Chondrocyte (in vitro differentiated cells): ENCODE measurements at regions not wholly inside any gene's neighbourhood (a gene's known extent, or its start where the extent isn't known, plus 50 kb on each side); places are given as distances from the start of the nearest gene placed in this dataset.

Experiments
- DNase-seq: peaks from one replicate; pipeline ENCODE4 v3.0.0; 2021; ENCODE audit warnings: mixed read lengths, low spot score
- H3K27ac Mint-ChIP-seq: one replicate; pipeline ENCODE4 v1.8.0; 2021; ENCODE audit warnings: mild to moderate bottlenecking, moderate library complexity, mixed read lengths; ENCODE audit not compliant: unreplicated experiment
- H3K27me3 Mint-ChIP-seq: 2 replicates; pipeline ENCODE4 v1.8.0; 2021; ENCODE audit warnings: low read depth, mixed read lengths
- H3K36me3 Mint-ChIP-seq: 2 replicates; pipeline ENCODE4 v1.8.0; 2021; ENCODE audit warnings: low read depth, mixed read lengths
- H3K4me1 Mint-ChIP-seq: 2 replicates; pipeline ENCODE4 v1.8.0; 2021; ENCODE audit warnings: low read depth, mild to moderate bottlenecking, mixed read lengths
- H3K4me3 Mint-ChIP-seq: one replicate; pipeline ENCODE4 v1.8.0; 2021; ENCODE audit warnings: mild to moderate bottlenecking, moderate library complexity, mixed read lengths; ENCODE audit not compliant: unreplicated experiment
- H3K9me3 Mint-ChIP-seq: 2 replicates; pipeline ENCODE4 v1.8.0; 2021; ENCODE audit warnings: low read depth, mixed read lengths
- TF ChIP-seq, protein P1 (sequence below): fragments of 200-600 bp; sonication (generic); IDR thresholded peaks from 2 replicates; pipeline ENCODE4 v1.5.0; 2021; ENCODE audit warnings: antibody characterized with exemption, mild to moderate bottlenecking, moderate library complexity

DNA sequence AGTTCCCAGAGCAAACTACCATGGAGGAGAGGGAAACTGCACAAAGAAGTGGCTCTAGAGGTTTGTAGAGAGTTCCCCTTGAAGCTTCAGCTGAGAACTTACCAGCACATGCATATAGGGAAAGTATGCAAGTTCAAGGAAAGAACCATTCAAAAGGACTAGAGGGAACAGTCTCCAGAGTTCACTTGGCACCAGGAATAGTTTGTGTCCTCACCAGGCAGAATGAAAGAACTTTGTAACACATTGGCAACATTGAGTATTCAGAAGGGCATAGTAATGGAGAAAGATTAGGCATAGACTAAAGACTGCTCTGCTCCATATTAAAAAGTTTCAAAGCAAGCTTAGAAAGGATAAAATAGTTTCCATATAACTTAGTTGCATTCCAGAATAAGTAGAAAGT, 155.4 kb upstream of the TOM1L1 start:
- H3K27ac Mint-ChIP-seq = no peak overlapping the region
- peaks cover 31% of the 10 kb centered on the region for H3K9me3 Mint-ChIP-seq
- H3K4me3 Mint-ChIP-seq = no peak overlapping the region
- H3K27me3 Mint-ChIP-seq = peaks cover 3% of the 10 kb centered on the region
- H3K36me3 Mint-ChIP-seq = no peaks in the 10 kb centered on the region
- DNase-seq = no peak
- no peaks in the 10 kb centered on the region for H3K4me1 Mint-ChIP-seq
- TF ChIP-seq, protein P1, sequence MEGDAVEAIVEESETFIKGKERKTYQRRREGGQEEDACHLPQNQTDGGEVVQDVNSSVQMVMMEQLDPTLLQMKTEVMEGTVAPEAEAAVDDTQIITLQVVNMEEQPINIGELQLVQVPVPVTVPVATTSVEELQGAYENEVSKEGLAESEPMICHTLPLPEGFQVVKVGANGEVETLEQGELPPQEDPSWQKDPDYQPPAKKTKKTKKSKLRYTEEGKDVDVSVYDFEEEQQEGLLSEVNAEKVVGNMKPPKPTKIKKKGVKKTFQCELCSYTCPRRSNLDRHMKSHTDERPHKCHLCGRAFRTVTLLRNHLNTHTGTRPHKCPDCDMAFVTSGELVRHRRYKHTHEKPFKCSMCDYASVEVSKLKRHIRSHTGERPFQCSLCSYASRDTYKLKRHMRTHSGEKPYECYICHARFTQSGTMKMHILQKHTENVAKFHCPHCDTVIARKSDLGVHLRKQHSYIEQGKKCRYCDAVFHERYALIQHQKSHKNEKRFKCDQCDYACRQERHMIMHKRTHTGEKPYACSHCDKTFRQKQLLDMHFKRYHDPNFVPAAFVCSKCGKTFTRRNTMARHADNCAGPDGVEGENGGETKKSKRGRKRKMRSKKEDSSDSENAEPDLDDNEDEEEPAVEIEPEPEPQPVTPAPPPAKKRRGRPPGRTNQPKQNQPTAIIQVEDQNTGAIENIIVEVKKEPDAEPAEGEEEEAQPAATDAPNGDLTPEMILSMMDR = no peak

DNA sequence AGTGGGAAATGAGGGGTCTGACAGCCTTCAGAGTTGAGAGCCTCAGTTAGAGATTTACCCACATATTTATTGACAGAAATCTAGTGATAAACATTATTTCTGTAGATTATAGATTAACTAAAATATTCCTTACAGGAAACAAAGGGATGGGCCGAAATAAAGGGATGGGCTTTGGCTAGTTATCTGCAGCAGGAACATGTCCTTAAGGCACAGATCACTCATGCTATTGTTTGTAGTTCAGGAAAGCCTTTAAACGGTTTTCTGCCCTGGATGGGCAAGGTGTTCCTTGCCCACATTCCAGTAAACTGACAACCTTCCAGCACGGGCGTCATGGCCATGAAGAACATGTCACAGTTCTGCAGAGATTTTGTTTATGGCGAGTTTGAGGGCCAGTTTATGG, 154.8 kb upstream of the TOM1L1 start:
- Mint-ChIP-seq H3K27ac (no peak overlapping the region), H3K27me3 (peaks cover under 1% of the 10 kb centered on the region), H3K36me3 (no peaks in the 10 kb centered on the region), H3K4me3 (no peak overlapping the region), H3K4me1 (no peaks in the 10 kb centered on the region), H3K9me3 (peaks cover 35% of the 10 kb centered on the region)
- no peak for DNase-seq
- TF ChIP-seq, protein P1 = no peak

DNA sequence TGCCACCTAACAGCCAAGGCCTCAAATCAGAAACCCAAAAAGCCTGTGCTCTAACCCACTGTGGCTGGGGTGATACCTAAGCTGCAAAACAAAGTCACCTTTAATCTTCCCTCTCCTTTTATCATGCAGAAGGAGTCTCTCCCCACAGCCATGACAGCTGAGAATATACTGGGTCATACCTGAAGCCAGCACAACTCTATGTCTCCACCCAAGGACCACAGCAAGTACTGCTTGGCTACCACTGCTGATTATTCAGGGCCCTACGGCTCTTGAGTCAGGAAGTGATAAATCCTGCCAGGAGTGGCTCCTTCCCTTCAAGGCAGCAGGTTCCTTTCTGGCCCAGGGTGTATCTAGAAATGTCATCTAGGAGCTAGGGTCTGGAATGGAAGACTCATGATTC, 151.5 kb upstream of the TOM1L1 start:
- Mint-ChIP-seq H3K4me1 (no peaks in the 10 kb centered on the region), H3K27ac (no peak overlapping the region), H3K36me3 (no peaks in the 10 kb centered on the region), H3K4me3 (no peak overlapping the region), H3K27me3 (no peaks in the 10 kb centered on the region), H3K9me3 (peaks cover 37% of the 10 kb centered on the region)
- TF ChIP-seq, protein P1 = no peak
- no peak for DNase-seq

DNA sequence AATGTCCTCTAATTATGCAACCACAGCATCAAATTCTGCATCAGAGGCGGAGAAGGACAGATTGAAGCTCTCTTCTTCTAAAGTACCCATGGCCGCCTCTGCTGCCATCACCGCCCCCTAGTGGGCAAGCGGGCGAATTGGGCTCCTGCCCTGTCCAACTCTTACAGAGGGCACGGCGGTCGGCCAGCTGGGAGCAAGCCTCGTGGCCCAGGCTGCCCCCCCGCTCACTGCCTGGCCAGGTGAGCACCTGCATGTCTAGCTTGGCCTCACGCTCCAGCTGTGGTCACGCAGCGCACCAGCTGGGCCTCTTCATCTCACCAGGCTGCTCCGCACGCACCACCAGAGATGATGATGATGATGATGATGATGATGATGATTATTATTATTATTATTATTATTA, 146.1 kb upstream of the TOM1L1 start:
- TF ChIP-seq, protein P1 = no peak
- Mint-ChIP-seq H3K4me3 (no peak overlapping the region), H3K27ac (no peak overlapping the region), H3K27me3 (no peaks in the 10 kb centered on the region), H3K9me3 (peaks cover 12% of the 10 kb centered on the region), H3K36me3 (no peaks in the 10 kb centered on the region), H3K4me1 (no peaks in the 10 kb centered on the region)
- peak; percentile 69 for DNase-seq

DNA sequence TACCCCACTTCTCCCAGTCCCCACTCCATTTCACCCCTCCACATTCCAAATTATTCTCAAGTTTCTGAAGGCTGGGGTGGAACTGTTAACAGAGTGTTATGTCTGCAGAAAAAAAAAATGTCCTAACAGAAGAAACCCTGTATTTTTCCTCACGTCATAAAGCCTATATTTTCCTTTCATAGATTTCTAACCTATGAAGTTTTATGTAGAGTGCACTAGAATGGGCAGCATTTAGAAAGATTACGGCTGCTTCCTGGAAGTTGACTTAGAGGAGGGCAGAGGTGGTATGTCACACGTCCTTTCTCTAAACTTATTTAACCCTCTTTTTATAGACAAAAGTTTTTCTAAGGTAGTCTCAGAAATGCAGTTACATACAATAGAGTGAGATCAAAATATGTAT, 139.8 kb upstream of the TOM1L1 start:
- H3K4me3 Mint-ChIP-seq = no peak overlapping the region
- TF ChIP-seq, protein P1 = no peak
- H3K4me1 Mint-ChIP-seq = no peaks in the 10 kb centered on the region
- no peaks in the 10 kb centered on the region for H3K36me3 Mint-ChIP-seq
- no peak for DNase-seq
- H3K27ac Mint-ChIP-seq = no peak overlapping the region
- H3K9me3 Mint-ChIP-seq = peaks cover 22% of the 10 kb centered on the region
- H3K27me3 Mint-ChIP-seq = no peaks in the 10 kb centered on the region
